CD4-positive, alpha-beta T cell treated with Interleukin-6 for 4 hours (primary cell): ENCODE measurements at regions not wholly inside any gene's neighbourhood (a gene's known extent, or its start where the extent isn't known, plus 50 kb on each side); places are given as distances from the start of the nearest gene placed in this dataset.

Experiments
- DNase-seq: peaks from one replicate; pipeline ENCODE4 v3.0.0-alpha.2; 2020; ENCODE audit warnings: mixed read lengths

DNA sequence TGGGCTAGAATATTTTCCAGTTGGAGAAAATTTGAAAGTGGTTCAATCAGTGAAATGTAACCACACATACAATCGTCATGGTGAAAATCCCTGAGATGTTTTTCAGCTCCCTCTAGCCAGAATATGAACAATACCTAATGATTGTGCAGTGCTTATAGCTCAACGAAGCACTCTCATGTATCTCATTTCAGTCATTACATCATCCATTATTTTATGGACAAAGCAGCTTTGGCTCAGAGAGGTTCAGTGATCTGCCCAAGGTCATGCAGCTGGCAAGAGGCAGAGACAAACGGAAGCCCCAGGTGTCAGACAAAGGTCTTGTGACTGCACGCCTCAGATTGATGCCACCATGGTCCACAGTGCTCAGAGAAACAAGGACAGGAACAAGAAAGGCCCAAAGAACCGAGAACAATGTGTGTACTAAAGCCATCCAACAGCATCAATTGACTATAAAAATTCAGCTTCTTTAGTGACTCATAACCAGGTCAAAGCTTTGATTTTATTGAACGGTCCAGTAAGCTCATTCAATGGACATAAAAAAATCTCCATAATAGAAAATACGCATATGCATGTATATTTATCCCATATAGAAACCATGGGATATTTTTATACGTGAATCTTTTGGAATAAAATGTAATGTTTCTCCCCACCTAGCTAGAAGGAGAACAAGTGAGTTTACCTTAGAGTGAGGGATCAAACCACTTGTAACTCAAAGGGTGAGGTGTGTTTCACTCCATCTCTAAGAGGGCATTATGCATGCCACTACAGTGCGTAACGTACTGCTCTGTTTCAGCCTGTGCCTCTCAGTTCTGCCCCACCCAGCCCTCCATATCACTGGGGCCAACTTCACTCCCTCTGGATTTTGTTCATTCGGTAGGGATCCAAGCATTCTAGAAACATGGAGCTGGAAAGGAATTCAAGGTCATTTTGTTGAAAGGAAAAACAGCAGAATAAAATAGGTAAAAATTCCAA lies 141.8 kb downstream of the GRIN2B start:
- DNase-seq, result no peak

DNA sequence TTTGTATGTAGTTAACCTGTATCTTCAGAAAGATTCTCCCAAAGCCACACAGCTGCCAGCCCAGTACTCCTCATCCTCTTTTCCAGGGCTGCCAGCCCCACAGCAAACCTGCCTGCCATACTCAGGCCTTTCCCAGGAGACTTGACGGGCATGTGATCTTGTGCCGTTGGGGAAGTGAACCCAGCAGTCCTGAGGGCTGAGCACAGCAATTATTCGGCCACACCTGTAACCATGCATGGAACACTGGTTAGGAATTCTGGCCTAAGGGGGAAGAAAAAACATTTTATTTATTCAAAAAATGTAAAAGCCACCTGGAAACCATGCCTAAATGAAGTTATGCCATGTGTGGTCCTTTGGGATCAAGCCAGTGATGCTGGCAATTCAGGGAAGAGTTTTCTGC lies 145.3 kb downstream of the GRIN2B start:
- no peak for DNase-seq

DNA sequence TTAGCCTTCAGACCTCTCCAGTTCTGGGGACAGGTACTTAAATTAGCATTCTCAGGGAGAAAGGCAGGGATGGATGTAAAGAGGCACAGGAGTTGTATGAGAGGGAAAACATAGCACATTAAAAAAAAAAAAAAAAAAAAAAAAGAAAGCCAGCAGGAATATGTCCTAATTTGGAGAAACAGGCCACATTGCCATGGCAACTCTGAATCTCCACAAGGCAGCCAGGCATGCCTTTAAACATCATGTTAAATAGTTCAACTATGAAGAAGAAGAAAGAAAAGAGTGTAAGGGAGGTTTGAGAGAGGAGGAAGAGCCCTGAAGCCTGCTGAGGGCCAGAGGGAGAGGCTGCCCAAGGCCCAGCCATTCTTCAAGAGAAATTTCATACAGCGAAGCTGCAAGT lies 145.8 kb downstream of the GRIN2B start:
- no peak for DNase-seq

DNA sequence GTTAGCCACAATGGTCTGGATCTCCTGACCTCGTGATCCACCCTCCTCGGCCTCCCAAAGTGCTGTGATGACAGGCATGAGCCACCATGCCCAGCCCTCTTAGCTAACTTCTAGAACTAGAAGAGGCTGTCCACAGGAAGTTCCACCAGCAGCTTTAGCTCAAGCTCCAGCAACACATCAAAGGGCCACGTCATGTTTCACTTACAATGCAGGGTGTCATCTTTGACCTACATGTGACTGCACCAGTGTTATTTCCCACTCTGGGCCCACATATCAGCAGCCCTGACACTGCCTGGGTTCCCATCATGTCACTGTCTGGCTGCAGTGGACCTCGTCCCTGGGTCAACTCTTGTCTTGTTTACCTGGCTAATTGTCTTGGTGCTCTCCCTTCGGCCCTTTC lies 147.2 kb downstream of the GRIN2B start:
- no peak for DNase-seq

DNA sequence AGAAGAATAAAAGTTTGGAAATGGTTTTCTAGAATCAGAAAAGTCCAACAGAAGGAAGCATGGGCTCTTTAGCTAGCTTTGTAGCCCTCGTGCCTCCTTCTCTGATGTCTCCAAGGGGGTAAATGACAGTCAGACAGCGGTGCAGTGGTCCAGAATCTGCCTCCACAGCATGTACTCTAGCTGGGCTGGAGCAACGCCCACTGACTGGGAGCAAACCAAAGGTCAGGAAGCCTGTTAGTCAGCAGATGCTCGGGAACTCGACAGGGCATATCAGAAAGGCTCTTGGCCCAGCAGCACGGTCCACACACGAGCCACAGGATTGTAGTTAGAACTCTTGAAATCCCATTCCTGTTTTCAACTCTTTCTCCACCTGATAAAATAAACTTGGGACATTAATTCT lies 164.3 kb downstream of the GRIN2B start:
- DNase-seq, result no peak

DNA sequence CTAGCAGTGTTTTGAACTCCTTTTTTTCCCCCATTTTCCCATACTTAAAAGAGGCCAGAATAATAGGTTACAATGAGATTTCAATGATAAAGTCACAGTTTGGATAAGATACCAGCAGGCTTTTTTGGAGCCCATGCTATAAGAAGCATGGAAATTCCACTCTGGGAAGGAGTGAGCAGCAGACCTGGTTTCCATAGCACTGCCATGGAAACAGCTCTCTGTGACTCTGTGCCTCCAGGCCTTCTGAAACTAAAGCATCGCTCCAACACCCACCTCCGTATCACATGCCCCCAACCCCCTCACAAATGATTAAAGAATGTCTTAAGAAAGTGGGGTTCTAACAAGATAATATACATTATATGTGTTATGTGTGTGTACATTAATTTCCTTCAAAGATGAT lies 165.0 kb downstream of the GRIN2B start:
- no peak for DNase-seq

DNA sequence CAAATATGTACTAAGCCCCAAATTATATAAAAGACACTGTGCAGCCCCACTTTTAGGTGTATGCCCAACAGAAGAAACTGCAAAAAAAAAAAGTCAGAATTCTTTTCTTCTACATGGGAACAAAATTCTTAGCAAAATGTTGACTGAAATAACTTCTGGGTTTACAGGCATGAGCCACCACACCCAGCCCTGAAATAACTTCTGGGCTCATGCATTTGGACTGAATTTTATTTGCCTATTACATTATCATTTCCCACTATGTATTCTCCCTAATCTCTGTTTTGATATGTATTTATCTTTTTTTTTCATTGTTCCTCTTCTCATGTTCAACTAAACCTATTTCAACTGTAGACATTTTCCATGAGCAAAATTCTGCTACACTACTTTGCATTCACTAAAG lies 169.2 kb downstream of the GRIN2B start:
- no peak for DNase-seq

DNA sequence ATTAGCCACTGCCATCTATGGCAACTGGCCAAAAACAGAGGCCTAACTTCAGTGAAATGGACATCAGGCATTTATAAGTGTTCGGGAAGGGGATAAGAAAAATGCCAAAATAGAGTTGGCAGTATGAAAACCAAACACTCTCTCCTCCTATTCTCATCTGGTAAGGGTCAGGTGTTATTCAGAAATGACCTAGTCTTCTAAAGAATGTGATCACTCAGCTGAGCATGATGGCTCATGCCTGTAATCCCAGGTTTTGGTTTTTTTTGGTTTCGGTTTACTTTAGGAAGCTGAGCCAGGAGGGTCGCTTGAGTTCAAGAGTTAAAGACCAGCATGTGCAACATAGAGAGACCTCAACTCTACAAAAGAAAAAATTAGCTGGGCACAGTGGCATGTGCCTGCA lies 170.3 kb downstream of the GRIN2B start:
- no peak for DNase-seq

DNA sequence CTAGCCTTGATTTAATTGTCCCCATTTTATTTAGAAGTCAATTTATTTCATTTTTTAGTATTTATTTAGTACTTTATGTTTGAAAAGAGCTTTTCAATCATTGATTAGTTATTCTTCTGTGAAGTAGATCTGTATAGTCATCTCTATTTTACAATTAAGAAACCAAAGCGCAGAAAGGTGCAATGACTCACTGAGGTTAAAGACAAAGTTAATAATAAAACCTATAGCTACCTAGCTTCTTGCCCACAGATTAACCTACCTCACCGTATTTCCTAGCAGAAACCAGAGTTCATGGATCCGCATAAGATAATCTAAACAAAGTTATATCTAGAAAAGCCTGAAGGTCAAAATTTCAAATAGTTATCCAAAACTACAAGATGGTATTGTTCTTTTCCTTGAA lies 176.4 kb downstream of the GRIN2B start:
- no peak for DNase-seq

DNA sequence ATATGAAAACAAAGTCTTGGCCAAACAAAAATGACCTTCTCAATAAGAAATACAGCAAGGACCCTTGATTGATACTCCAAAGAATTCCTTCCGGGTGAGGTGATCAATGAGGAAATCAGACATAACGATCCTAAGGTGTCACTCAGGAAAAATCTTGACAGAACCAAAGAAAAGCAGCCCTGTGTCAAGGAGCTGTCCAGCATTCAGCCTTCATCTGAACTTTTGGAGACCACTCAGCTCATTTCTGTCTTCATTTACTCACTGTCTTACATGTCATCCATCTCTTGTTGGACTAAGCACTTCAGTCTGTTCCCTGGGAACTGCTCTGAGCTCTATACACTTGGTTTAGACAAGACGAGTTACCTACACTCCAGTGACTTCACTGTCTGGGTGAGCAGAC lies 179.9 kb downstream of the GRIN2B start:
- DNase-seq, result no peak

DNA sequence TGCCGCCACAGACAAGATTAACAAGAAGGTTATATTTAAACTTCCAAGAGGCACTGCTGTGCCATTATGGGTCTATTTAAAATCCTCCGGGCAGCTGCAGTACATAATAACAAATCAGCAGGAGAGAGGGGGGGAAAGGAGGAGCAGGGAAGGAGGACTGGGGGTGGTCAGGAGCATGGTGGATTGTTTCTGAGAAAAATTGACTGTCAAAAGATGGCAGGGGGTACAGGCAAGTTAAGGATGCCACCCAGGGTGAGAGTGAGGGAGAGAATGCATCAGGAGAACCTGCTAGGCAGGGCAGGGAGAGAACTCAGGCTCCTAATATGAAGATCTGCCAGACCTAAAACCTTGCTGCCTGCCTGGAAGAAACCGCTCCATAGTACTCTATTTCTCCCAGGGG lies 181.8 kb downstream of the GRIN2B start:
- DNase-seq, result no peak

DNA sequence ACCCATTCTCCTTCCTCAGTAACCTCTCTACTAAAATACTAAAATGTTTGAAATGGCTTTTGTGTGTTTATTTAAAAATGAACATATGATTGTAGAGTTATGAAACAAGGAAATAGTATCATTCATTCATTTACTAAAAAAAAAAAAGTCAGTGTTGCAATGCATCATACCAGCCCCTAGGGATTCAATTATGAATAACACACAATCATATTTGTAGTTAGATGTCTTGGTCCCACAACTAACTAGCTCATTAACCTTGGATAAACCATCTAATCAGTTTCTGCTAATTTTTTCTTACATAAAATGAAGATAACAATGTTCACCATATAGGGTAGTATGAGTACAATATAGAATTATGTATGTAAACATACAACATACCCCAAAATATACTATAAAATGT lies 183.2 kb downstream of the GRIN2B start:
- no peak for DNase-seq

DNA sequence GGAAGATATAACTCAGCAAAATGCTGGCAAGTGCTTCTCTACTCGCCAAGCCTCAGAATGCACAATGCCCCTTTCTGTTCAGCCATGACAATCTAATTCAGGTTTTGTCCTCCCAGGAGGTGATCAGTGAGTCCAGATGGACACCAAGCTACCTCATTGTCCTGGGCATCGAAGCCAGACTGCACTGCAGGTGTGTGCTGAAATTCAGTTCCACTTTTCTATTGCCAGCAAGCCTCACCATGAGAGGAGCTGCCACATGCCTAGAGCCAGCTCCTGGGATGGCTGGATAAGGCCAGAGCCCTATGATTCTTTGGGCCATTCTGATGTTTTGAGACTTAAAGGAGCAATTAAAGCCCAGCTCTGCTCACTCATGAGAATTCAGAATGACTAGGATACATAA lies 186.7 kb downstream of the GRIN2B start:
- no peak for DNase-seq

DNA sequence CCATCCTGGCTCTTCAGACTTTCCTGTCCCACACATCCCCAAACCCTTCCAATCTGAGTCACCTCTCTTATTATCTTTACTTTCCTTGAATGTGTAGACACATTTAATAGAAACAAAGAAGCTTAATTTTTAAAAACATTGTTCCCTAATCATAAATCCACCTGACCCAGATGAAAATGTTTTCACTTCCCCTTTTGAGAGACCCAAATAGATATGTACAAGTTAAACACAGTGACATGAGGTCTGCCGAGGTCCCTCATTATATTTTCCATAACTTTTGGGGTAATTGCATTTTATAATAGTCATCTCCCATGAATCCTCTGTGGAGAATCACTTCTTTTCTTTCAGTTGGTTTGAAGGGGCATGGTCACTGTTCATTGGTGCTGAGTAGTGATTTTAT lies 191.1 kb downstream of the GRIN2B start:
- DNase-seq, result no peak

DNA sequence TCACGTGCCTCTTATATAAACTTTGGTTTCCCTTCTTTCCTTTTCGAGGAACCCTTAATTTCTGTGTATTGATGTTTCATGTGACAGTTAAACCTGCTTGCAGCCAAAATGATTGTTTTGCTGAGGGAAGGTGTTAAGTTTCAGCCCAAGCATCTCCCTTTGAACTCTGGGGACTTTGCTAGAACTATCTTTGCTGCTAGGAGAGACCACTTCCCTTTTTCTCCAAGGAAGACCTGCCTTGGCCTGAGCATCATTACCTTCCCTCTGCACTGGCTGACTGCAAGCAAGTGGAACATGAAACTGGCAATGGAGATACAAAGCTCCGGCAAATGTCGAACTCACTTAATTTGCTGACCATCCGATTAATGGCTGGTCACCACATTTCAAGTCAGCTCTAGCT lies 192.8 kb downstream of the GRIN2B start:
- DNase-seq, result no peak

DNA sequence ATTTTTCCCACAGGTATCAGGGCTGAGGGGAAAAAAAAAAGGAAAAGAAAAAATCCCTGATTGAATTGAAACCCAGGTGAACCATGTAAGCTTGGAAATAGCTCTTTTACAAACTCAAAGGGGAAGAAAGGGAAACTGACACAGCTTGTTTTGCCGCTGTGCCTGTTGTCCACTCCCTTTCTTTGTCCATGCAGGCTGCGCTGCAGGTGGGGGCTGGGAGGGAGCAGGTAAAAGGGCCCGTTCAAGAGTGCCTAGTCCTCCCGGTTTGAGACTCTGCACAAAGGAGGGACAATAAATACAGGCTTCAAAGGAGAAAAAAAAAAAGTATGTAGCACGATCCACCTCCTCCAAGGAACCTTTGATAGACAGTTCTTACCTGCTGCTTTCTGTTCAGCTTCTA lies 194.8 kb downstream of the GRIN2B start:
- DNase-seq, result no peak

DNA sequence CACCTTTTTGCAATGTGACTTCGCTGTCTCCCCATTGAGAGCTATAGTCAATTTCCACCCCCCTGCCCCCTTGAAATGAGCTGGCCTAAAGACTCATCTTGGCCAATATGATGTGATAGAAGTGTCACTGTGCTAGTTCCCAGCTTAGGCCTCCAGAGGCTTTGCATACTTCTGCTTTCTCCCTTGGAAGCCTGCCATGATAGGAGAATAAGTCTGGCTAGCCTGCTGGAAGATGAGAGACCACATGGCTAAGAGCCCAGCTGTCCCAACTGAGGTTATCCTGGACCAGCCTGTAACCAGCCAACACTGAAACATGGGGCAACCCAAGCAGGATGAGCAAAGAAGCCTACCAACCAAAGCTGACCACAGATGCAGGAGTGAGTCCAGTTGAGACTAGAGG lies 196.9 kb downstream of the GRIN2B start:
- no peak for DNase-seq

DNA sequence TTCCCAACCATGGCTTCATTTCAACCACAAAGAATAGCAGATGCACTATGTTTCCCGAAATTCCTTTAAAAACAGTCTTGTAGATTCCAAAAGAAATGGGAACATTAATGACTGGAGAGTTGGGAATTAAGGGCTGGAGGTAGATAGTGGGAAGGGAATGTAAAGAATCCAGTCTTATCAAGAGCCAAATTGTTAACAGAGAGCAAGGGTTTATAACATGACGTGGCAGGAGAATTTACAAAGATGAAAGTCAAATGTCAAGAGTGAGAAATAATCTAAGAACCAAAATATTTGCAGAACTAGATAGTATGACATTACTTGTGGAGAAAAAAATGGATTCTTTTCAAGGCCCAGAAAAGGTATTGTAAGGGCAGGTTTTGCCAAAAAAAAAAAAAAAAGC lies 200.9 kb downstream of the GRIN2B start:
- no peak for DNase-seq

DNA sequence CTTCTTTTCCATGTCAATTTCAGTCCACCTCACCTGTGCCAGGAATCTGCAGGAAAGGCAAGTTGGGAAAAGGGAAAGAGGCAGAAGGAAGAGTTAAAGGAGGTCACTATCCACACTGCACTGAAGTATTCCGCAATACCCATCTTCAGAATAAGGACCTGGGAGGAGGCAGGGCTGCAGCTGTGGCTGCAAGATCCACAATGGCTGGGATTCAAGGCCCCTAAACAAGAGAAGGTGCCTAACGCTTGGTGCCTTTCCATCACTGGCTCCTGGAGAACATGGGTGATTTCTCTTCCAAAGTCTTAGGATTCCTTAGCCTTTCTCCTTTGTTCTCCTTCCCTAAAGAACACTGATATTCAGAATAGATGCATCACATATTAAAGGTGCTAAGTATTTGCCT lies 204.0 kb downstream of the GRIN2B start:
- DNase-seq, result no peak

DNA sequence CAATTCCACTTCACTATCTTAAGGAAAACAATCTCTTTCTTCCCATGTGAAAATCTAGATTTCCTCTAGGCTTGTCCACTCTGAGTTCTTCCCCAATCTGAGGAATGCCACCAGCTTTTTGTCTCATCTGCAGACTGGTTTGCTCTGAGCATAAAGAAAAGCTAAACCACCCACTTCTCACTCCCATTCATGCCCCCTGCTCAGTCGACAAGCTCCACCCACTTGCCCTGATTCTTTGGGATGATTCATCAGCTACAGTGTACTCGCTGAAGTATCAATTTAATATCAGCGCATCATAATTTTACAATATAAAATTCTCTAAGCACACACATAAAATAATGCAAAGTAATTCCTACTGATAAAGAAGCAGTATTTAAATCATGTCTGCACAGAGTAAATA lies 209.1 kb downstream of the GRIN2B start:
- no peak for DNase-seq

DNA sequence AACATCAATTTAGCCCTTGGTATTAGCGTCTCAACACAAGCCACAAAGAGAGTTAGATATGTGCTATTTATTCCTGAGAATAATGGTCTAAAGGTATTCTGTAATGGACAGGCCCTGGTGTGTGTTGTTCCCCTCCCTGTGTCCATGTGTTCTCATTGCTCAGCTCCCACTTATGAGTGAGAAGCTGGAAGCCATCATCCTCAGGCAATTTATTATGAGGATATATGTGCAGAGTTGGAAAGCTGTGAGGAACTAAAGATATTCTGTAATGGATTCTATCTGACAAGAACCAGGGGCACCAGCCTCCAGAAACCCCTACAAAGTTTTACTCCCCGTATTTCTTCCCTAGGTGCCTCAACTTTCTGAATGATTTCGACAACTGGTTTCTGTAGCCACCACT lies 210.8 kb downstream of the GRIN2B start:
- DNase-seq, result no peak

DNA sequence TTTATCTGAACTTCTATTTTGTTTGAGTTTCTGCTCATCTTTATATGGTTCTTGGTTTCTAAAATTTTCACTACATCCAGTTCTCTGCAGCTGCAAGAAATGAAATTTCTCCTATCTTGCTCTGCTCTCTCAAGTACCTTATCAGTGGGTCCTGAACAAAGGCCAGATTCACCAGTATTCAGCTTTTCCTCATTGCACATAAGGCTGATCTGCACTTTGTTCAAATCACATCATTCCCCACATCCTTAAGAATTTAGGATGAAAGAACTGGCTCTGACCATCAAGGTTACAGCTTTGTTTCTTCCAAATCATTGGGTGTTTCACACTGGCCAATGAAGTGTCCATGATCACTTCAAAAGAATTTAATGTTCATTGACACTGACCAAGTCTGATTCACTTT lies 211.4 kb downstream of the GRIN2B start:
- DNase-seq, result no peak

DNA sequence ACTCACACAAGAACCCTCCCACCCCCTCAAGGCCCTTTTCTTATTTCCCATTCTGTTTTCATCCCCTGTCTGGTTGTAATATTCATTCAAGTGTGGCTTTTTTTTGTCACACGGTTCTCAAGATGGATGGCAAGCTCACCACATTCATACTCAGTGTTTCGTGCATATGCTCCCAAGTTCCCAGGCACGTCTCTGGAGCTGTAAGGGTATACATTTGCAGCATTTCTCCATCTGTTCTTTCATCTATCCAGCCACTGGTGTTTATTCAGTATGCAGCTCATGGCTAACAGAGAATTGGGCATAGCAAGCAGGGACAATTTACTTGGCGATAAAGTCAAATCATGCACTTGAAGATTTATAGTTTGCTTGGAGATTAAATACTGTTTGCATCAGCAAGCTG lies 212.1 kb downstream of the GRIN2B start:
- DNase-seq, result no peak

DNA sequence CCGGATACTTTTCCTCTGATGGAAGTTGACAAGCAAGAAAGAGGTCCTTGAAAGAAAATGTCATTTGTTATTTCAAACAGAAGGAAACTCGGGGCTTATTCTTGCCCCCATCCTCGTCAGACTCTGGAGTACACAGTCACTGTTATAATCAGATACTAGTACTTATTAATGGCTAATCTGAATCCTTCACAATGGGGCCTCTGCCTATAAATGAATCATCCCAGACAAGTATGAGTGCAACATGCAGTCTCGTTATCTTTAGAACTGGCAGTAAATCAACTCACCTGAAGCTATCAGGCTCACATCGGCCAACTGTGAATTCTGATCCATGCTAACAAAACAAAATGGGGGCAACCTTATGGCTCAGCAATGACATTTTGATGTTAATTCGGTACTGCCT lies 216.7 kb downstream of the GRIN2B start:
- no peak for DNase-seq

DNA sequence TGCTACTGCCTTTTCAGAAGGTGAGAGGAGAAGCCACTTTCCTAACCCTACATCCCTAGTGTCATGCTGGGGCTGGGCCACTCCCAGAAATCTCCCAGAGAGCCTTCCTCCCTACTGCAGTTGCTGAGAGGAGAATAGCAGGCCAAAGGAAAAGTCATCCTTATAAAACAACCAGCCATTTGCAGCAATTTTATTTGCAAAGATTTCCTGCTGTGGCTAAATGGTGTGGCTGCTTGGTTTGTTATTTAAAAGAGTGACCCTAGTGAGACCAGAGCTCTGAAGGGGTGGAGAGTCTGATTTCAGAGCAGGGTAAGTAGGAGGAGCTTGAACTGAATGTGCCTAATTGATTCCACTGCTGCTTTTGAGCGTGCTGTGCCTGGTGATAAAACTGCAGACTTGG lies 232.0 kb downstream of the GRIN2B start:
- no peak for DNase-seq
